Activated CD4-positive, alpha-beta T cell treated with anti-CD3 and anti-CD28 coated beads, Interleukin-2, amount 10 ng/mL, durations not matched to agents 24 days and 14 days (primary cell): ENCODE measurements at regions not wholly inside any gene's neighbourhood (a gene's known extent, or its start where the extent isn't known, plus 50 kb on each side); places are given as distances from the start of the nearest gene placed in this dataset.
"Not testable (repeated sequence)": the region's sequence is repeated elsewhere in the genome, so short reads cannot be mapped to it uniquely, and the experiment has no call there.

Experiments used
- DNase-seq: peaks from one replicate; pipeline ENCODE4 v3.0.0; 2022
- H3K27ac Mint-ChIP-seq: one replicate; pipeline ENCODE4 v1.8.0; 2022; ENCODE audit warnings: mild to moderate bottlenecking, mixed read lengths
- H3K27me3 Mint-ChIP-seq: one replicate; pipeline ENCODE4 v1.8.0; 2022; ENCODE audit warnings: mixed read lengths
- H3K36me3 Mint-ChIP-seq: one replicate; pipeline ENCODE4 v1.8.0; 2022; ENCODE audit warnings: low read depth, mild to moderate bottlenecking, mixed read lengths
- H3K4me1 Mint-ChIP-seq: one replicate; pipeline ENCODE4 v1.8.0; 2021; ENCODE audit warnings: mixed read lengths
- H3K4me3 Mint-ChIP-seq: one replicate; pipeline ENCODE4 v1.8.0; 2022; ENCODE audit warnings: mild to moderate bottlenecking, moderate library complexity, mixed read lengths
- H3K9me3 Mint-ChIP-seq: one replicate; pipeline ENCODE4 v1.8.0; 2021; ENCODE audit warnings: mixed read lengths
- intact Hi-C: fragments of 100-400 bp; cut with micrococcal nuclease; formaldehyde crosslinking; loops from one replicate; pipeline ENCODE4 v1.15.1; 2023

DNA sequence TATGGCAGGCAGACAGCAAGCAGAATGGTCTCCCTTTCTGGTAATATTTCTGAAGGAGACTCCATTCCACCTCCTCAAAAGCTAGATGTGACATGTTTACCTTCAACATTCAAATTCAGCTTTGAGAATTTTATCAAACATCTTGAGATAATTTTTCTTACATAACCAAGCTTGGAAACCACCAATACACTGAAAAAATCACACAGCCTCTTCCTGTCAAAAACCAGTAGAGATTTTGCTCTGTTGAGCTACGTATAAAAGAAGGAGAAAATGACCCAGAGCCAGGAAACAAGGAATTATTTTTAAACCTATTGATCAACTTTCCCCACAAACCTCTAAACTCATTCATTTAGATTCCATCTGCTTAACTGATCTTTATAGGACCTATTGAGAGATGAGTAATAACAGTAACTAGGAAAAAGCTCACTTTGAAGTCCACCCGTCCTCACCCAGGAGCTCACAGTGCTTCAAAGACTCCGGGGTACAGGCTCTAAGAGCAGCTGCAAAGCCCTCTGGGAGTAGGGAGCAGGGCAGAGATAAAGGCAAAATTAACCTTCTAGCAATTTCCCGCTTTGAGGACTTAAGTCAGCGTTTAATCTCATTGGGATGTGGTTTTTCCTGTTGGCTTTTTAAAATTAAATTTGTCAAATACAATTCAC, 318.2 kb upstream of the RASGEF1B start:
- Mint-ChIP-seq H3K9me3 (no peaks in the 10 kb centered on the region), H3K4me3 (no peak overlapping the region), H3K27ac (no peak overlapping the region), H3K27me3 (no peaks in the 10 kb centered on the region), H3K4me1 (peaks cover 9% of the 10 kb centered on the region), H3K36me3 (no peaks in the 10 kb centered on the region)
- DNase-seq: no peak
- intact Hi-C loops: loop anchor here (5.0 kb wide), 1 partner anchor 63 kb away; no protein-coding TSS in a partner anchor

DNA sequence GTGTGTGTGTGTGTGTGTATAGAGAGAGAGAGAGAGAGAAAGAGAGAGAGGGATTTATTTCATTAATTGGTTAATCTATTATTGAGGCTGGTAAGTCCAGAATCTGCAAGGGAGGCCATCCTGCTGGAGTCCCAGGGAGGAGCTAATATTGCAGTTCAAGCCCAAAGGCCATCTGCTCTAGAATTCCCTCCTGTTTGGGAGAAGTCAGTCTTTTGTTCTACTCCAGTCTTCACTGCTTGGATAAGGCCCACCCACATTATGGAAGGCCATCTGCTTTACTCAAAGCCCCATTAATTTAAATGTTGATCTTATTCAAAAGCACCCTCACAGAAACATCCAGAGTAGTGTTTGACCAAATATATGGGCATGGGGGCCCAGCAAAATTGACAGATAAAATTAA, 317.5 kb upstream of the RASGEF1B start:
- Mint-ChIP-seq H3K9me3 (no peaks in the 10 kb centered on the region), H3K4me1 (peaks cover 9% of the 10 kb centered on the region), H3K36me3 (no peaks in the 10 kb centered on the region), H3K27me3 (no peaks in the 10 kb centered on the region), H3K27ac (no peak overlapping the region), H3K4me3 (no peak overlapping the region)
- no peak for DNase-seq
- intact Hi-C loops: loop anchor here (5.0 kb wide), 1 partner anchor 62 kb away; no protein-coding TSS in a partner anchor

DNA sequence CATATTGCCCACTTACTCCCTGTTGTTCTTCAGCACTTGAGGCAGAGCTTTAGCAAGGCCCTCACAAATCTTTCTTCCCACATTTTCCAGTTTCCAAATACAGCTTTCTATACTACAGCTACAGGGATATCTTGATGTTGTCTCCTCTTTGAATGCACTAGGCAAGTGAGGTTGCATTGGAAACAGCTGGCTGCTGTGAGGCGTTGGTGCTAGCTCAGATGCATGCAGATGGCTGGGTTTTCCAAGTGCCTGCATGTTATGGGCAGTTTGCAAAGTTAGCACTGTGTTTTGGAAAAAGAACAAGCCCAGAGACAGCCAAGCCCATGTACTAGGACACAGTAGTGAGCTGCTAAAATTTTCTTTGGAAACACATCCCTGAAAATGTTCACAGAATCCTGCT, 315.1 kb upstream of the RASGEF1B start:
- intact Hi-C loops: loop anchor here (5.0 kb wide), 1 partner anchor 59 kb away; no protein-coding TSS in a partner anchor
- Mint-ChIP-seq H3K4me3 (no peak overlapping the region), H3K27ac (no peak overlapping the region), H3K4me1 (peaks cover 9% of the 10 kb centered on the region), H3K9me3 (no peaks in the 10 kb centered on the region), H3K36me3 (no peaks in the 10 kb centered on the region), H3K27me3 (no peaks in the 10 kb centered on the region)
- no peak for DNase-seq

DNA sequence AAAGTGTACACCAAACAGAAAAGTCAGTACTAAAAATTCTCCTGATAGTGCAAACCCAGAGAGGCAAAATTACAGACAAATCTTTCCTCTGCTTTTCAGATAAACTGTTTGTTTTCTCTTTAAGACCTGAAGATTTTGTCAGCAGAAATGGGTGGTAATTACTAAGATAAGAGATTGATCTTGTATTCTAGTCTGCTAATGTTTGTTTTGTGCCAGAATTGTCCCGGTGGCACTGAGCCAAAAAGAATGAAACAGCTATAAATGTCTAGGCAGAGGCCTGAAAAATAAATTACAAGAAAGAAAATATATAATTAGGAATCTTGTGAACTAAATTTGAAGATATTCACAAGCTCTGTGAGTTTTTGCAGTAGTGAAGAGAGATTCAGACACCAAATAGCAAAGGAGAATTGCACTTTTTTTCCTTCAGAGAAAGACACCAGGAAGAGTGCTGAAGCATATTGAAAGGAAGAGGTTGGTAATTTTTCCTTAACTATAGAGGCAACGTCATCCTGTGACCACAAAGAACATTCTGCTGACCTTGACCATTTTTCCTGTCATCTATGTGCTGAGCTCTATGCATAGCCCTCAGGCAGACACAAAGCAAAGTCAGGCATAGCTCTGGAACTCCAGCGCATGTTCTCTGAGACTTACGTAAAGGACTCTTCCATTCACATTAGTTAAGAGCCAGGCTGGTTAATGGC, 314.5 kb upstream of the RASGEF1B start:
- Mint-ChIP-seq H3K4me1 (peaks cover 9% of the 10 kb centered on the region), H3K36me3 (no peaks in the 10 kb centered on the region), H3K27me3 (no peaks in the 10 kb centered on the region), H3K4me3 (no peak overlapping the region), H3K9me3 (no peaks in the 10 kb centered on the region), H3K27ac (no peak overlapping the region)
- DNase-seq: no peak
- intact Hi-C loops: loop anchor here (5.0 kb wide), 1 partner anchor 59 kb away; no protein-coding TSS in a partner anchor

DNA sequence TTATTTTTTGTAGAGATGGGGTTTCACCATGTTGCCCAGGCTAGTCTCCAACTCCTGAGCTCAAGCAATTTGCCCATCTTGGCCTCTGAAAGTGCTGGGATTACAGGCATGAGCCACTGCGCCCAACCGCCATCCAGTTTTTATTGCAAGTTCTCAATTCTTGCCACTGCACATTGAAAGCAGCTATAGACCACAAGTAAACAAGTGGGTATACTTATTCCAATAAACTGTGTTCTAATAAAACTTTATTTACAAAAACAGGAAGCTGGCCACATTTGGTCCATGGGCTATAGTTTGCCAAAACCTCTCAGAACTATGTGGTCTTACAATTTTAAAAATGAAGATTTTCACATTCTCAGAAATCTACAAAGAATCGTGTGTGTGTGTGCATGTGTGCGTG, 313.6 kb upstream of the RASGEF1B start:
- intact Hi-C loops: loop anchor here (5.0 kb wide), 1 partner anchor 58 kb away; no protein-coding TSS in a partner anchor
- DNase-seq: no peak
- H3K4me3 Mint-ChIP-seq: no peak overlapping the region
- no peaks in the 10 kb centered on the region for H3K27me3 Mint-ChIP-seq
- H3K27ac Mint-ChIP-seq: no peak overlapping the region
- H3K9me3 Mint-ChIP-seq: no peaks in the 10 kb centered on the region
- peaks cover 9% of the 10 kb centered on the region for H3K4me1 Mint-ChIP-seq
- no peaks in the 10 kb centered on the region for H3K36me3 Mint-ChIP-seq

DNA sequence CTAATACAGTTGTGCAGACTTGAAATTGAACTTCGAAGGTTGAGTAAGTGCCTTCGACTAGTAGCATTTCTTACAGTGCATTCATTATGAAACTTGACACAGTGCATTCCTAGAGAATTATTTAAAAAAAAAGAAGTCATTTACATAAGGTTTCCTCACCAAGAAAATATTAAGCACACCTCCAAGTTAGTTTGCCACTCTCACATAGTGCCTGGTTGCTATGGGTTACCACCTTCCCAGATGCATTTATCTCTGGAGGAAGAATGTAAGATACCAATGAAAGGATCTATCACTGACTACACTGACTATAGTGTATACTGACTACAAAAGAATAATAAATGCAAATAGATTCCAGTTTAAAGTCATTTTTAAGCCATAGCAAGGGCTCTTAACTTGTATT, 311.9 kb upstream of the RASGEF1B start:
- H3K36me3 Mint-ChIP-seq: no peaks in the 10 kb centered on the region
- no peak for DNase-seq
- peaks cover 5% of the 10 kb centered on the region for H3K9me3 Mint-ChIP-seq
- H3K27me3 Mint-ChIP-seq: no peaks in the 10 kb centered on the region
- intact Hi-C loops: no loop called here
- no peak overlapping the region for H3K4me3 Mint-ChIP-seq
- peaks cover 4% of the 10 kb centered on the region for H3K4me1 Mint-ChIP-seq
- H3K27ac Mint-ChIP-seq: no peak overlapping the region

DNA sequence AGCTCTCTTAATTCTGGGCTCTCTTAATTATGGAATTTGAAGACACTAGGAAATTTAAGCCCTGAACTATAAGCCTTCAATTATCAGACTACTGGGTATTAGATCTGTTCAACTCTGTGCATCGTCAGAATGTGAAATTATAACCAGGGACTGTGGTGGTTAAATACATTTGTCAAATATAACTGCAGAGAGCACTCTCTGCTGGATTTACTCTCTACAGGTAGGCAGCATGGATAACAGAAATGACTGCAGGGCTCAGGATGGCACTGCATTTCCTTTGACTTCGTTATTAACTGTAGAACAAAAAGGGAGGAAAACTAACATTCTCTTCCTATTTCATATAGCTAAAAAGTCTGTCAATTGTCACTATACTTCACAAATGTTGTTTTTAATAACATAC, 310.1 kb upstream of the RASGEF1B start:
- H3K4me3 Mint-ChIP-seq: no peak overlapping the region
- H3K36me3 Mint-ChIP-seq: no peaks in the 10 kb centered on the region
- H3K27ac Mint-ChIP-seq: no peak overlapping the region
- intact Hi-C loops: no loop called here
- H3K4me1 Mint-ChIP-seq: peaks cover 4% of the 10 kb centered on the region
- no peak for DNase-seq
- no peaks in the 10 kb centered on the region for H3K27me3 Mint-ChIP-seq
- H3K9me3 Mint-ChIP-seq: peaks cover 8% of the 10 kb centered on the region

DNA sequence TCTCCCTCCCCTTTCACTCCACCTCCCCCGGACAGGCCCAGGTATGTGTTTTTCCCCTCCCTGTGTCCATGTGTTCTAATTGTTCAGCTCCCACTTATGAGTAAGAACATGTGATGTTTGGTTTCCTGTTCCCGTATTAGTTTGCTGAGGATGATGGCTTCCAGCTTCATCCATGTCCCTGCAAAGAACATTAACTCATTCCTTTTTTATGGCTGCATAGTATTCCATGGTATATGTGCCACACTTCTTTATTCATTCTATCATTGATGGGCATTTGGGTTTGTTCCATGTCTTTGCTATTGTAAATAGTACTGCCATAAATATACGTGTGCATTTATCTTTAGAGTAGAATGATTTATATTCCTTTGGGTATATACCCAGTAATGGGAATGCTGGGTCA, 306.0 kb upstream of the RASGEF1B start:
- H3K4me3 Mint-ChIP-seq, H3K27me3 Mint-ChIP-seq, H3K9me3 Mint-ChIP-seq, H3K36me3 Mint-ChIP-seq, DNase-seq, intact Hi-C loops, H3K27ac Mint-ChIP-seq, H3K4me1 Mint-ChIP-seq: not testable (repeated sequence)

DNA sequence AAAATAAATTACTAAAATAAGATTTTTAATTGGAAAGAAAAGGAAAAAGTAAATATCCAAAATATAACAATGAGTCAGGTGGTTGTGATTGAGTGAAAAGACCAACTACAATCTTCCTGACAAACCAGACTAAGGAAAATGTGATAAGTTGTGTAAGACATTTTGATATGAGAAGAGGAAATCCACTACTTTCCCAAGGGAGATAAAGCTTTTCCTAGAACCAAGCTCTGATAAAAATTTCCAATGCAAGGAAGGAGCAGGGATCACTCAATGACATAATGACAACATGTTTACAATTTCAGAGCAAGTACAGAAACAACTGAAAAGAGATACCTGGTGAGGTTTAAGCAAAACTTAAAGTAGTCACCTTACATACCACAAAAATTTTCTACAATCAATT, 305.1 kb upstream of the RASGEF1B start:
- H3K36me3 Mint-ChIP-seq: no peaks in the 10 kb centered on the region
- no peak overlapping the region for H3K27ac Mint-ChIP-seq
- H3K27me3 Mint-ChIP-seq: no peaks in the 10 kb centered on the region
- peaks cover 8% of the 10 kb centered on the region for H3K9me3 Mint-ChIP-seq
- H3K4me3 Mint-ChIP-seq: no peak overlapping the region
- no peaks in the 10 kb centered on the region for H3K4me1 Mint-ChIP-seq
- intact Hi-C loops: no loop called here
- no peak for DNase-seq

DNA sequence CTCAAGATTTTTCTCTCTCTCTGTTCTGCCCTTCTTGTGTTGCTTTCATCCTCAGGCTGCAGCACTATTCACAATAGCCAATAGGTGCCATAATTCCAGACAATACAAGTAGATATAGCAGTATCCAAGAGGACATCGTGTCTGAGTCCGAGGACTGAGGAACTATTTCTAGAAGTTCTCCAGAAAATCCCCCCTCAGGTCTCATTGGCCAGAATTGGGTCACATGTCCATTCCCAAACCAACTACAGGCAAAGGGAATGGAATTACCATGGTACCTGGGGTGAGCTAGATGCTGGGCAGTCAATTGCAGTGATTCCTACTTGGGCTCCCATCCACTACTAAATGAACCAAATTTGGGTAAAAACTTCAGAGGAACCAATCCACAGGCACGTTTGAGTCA, 301.9 kb upstream of the RASGEF1B start:
- Mint-ChIP-seq H3K27me3 (no peaks in the 10 kb centered on the region), H3K27ac (no peak overlapping the region), H3K9me3 (peaks cover 4% of the 10 kb centered on the region), H3K4me1 (no peaks in the 10 kb centered on the region), H3K36me3 (no peaks in the 10 kb centered on the region), H3K4me3 (no peak overlapping the region)
- intact Hi-C loops: no loop called here
- no peak for DNase-seq

DNA sequence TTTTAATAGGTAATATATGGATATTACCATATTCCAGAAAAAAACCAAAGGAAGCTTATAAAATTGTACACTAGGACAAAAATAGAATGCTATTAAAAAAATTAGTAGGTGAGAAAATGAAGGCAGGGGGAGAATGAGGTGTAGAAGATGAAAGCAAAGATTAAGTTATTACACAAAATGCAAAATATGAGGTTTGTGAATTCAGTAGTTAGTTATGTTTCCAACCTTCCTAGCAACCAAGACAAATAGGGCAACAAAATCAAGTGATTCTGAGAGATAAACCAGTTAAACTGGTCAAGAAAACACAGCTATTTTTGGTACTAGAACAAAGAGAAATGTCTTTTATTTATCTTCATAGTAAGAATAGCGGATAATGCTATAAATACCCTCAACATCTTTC, 300.0 kb upstream of the RASGEF1B start:
- Mint-ChIP-seq H3K27me3 (no peaks in the 10 kb centered on the region), H3K27ac (no peak overlapping the region), H3K4me3 (no peak overlapping the region), H3K36me3 (no peaks in the 10 kb centered on the region), H3K4me1 (no peaks in the 10 kb centered on the region), H3K9me3 (no peaks in the 10 kb centered on the region)
- intact Hi-C loops: no loop called here
- no peak for DNase-seq

DNA sequence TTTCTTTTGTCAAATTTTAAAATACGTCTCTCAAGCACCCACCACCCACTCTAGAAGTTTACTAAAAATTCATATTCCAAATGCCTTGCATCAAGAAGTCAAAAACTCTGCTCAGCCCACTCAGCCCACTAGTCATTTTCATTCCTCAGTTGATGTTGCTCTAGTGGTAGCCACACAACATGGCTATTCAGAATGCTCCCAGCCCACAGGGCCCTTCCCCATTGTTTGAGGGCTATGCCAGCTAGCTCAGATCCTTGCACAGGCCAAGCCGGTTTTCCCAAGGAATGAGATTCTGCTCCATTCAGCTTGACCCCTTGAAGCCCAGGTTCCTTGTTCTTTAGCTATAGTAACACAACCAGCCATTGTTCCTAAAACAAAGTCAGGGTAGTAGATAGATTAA, 297.5 kb upstream of the RASGEF1B start:
- no peak overlapping the region for H3K4me3 Mint-ChIP-seq
- DNase-seq: no peak
- H3K36me3 Mint-ChIP-seq: no peaks in the 10 kb centered on the region
- H3K4me1 Mint-ChIP-seq: no peaks in the 10 kb centered on the region
- intact Hi-C loops: no loop called here
- H3K9me3 Mint-ChIP-seq: no peaks in the 10 kb centered on the region
- H3K27ac Mint-ChIP-seq: no peak overlapping the region
- no peaks in the 10 kb centered on the region for H3K27me3 Mint-ChIP-seq

DNA sequence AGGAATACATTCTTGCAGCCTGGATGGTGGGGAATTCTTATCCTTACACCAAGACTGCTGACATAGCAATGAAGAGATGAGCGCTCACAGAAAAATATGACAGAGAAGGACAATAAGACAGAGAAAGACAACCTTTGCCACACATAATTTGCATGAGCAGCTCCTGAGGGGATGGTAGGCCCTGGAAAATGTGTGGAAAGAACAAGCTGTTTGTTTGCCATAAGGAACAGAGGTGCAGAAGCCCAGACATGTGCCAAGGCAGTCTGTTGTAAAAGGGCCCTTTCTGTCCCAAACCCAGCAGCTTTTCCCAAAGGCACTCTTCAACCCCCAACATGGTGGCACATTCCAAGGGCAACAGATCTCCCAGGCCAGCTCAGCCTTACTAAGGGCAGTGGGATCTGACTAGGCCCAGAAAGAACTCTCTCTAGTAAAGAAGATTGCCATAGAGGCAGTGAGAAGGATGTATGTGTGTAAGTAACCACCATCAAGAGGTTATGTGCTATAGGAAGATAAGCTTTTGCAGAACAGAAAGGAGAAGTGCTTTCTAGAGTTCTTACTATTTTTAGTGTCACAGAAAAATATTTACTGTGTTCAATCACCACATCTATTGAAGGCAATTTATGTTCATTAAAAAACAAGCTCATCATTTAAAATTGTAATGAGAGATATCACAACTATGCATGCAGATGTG, 287.0 kb upstream of the RASGEF1B start:
- Mint-ChIP-seq H3K4me3 (no peak overlapping the region), H3K9me3 (peaks cover 3% of the 10 kb centered on the region), H3K27ac (no peak overlapping the region), H3K27me3 (no peaks in the 10 kb centered on the region), H3K36me3 (no peaks in the 10 kb centered on the region), H3K4me1 (peaks cover 2% of the 10 kb centered on the region)
- intact Hi-C loops: no loop called here
- DNase-seq: no peak

DNA sequence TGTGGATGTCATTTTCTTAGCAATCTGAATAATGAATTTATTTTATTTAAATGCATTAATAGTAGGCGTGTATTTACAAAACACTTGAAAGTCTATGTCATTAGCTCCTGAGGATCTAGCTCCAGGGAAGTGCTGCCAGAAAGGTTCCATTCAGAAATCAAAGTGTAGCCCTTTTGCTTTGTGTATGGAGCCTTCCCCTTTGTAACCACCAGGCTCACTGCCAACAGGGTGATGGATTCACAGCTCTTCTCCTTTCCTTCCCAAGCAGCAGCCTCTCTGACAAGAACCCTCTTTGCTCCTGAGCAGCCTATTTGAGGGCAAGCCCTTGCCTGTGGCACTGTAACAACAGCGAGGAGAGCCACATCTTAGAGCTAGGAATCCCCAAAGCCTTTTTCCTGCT, 286.0 kb upstream of the RASGEF1B start:
- H3K4me3 Mint-ChIP-seq: no peak overlapping the region
- intact Hi-C loops: no loop called here
- no peak overlapping the region for H3K27ac Mint-ChIP-seq
- H3K36me3 Mint-ChIP-seq: no peaks in the 10 kb centered on the region
- H3K4me1 Mint-ChIP-seq: peaks cover 2% of the 10 kb centered on the region
- peaks cover 3% of the 10 kb centered on the region for H3K9me3 Mint-ChIP-seq
- DNase-seq: no peak
- no peaks in the 10 kb centered on the region for H3K27me3 Mint-ChIP-seq
